Activated naive CD4-positive, alpha-beta T cell treated with anti-CD3 and anti-CD28 coated beads, Interleukin-2, amount 50 U/mL, for 16 hours (primary cell): ENCODE measurements at regions not wholly inside any gene's neighbourhood (a gene's known extent, or its start where the extent isn't known, plus 50 kb on each side); places are given as distances from the start of the nearest gene placed in this dataset.

Experiments
- DNase-seq: peaks from one replicate; pipeline ENCODE4 v3.0.0-alpha.2; 2020

DNA sequence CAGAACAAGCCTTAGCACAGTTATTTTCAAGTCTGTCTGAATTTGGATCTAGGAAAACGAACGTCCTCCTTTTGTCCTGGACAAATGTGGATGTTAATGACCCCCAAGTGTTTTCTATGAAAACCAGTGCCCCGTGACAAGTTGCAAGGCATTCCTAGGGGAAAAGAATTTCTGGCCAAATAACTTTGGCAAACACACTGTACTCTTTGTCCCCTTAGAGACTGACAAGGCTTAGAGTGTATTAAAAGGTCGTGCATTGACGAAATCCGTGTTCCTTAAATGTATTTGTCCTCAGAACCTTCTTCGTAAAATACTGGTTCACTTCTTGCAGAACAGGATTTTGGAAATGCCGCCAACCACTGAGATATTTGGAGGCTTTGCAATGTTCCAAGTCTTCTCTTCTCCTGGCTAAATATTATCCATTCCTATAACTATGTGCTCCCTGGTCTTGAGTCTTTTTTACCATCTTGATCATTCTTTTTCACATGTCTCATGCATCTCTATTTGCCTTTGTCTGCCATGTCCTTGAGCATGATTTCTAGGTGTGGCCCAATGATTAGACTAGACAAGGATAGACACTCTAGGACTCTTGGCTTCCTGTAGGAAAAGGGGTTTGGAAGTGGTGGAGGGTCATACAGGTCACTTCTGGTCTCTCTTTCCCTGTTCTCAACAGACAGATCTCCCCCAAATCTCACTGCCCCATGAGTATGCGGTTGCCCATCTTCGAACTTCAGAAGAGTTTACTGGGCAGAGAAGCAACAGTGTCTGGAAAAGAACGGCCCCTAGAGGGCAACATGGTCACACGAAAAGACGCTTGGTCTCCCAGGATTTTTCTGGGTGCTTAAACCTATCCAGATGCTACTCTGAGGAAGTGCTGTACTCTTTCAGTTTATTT is 117.5 kb downstream of the EDEM1 start:
- DNase-seq = peak; percentile 16

DNA sequence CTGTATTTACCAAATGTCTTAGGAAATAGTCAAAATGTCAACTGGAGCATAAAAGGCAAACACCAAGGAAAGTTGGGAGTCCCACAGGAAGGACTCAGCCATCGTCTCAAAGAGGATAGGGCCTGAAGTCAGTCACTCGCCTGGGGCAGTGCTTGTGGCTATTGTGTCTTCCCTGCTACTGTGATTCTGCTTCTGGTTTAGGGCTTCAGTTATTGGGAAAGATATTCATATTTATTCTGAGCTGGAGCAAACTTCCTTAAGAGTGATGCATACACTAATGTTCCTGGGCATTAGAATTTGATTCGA is 118.1 kb downstream of the EDEM1 start:
- no peak for DNase-seq

DNA sequence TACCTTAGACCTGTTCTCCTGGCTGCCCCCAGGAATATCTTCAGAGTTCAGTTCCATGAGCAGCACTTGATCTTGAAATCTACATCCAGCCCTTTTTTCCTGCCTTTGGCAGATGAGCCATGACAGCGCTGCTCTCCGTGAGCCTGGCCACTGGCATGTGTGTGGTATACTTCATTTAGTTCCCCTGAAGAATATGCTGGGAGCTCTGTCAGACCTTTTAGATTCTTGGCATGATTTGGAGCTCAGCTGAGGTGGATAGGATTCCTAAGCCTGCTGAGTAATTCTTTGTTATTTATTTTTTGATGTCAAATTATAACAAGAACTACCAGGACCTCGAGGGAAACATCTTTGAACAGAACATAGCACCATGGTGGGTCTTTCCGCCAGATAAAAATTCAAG is 121.7 kb downstream of the EDEM1 start:
- DNase-seq = no peak

DNA sequence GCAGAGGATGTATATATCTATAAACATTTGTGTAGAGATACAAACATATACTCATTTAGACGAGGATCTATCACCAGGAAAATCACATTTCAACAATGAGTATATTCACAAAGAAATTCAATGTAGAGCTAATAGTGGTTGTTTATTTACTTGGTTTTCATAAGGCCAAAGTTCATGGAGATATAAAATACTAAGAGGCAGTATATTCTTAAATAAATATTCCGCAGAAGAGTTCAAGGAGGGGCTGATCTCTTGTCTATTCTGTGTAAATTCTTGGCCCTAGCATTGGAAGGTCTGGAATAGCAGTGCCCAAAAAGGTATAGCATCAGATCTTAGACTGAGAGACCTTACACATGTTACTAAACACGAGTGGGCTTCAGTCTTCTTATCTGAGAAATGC is 122.1 kb downstream of the EDEM1 start:
- no peak for DNase-seq

DNA sequence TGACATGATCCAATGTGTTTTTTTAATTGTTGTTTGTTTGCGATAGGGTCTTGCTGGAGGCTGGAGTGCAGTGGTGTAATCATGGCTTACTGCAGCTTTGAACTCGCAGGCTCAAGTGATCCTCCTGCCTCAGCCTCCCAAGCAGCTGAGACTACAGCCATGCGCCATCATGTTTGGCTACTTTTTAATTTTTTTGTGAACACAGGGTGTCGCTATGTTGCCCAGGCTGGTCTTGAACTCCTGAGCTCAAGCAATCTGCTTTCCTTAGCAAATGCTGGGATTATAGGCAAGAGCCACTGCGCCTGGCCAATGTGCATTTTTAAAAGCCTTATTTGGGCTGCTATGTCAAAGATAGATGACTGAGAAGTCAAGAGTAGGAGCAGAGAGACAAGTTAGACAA is 123.0 kb downstream of the EDEM1 start:
- no peak for DNase-seq

DNA sequence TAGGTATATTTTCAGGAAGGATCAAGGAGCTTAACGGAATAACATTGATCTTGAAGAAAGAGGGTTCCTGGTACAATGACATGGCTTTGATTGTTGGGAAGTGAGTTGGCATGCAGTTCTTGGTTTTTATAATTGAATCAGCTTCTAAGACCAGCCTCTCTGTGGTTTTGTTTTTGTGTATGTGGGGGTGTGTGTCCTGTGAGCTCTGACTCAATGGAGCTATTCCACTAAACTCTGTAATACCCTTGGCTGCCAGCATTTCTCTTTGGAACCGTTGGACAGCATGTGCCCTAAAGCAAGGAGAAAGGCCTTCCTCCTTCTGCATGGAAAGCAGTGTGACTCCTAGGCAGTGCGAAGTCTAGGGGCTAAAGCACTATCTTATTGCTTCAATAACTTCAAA is 124.8 kb downstream of the EDEM1 start:
- DNase-seq = no peak

DNA sequence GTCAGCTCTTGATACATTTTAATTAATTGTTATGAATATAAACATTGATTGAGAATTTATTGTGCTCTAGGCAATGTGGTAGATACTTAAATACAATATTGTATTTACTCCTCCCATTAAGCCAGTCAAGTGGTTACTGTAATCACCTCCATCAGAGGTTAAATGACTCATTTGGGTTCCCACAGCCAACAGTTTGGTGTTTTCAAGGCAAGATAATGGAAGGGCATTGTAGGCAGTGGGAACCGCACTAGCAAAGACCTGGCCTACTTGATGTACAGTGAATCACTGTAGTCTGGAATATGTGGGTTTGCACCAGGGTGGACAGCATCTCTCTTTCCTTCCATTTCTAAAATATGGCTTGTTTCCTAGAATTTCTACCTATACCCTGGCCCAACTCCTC is 127.4 kb downstream of the EDEM1 start:
- DNase-seq = no peak

DNA sequence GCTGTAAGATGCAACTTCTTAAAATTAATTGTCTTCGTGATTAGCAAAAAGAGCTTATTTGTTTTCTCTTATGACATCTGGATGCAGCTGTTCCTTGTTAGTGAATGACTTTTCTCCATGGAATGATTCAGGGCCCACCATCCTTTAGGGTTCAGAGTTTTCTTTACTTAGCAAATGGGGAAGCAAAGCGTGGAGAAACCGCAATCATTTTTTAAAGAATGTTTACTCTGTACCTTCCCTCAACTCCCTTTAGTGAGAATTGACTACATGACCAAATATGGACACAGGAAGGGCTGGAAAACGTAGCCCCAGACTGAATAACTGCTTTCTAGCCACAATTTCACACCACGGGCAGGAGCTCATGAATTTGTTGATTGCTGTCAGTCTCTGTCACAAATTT is 130.1 kb downstream of the EDEM1 start:
- DNase-seq = no peak

DNA sequence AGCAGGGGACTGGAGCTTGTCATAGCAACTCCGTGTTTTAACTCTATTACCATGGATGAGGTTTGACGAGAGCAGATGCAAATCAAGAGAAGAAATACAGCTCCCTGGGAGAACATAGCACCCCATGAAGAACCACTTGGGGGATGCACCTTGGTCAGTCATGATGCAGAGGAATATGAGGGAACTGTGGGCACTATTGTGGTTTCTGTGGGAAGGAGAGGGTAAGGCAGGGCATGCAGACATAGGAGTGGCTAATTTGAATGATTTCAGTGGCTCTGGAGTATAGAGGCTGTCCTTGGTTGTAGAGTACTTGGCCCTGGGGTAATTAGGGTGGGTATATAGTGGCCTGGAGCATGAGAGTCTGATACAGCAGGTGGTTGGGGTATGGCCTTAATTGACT is 131.9 kb downstream of the EDEM1 start:
- no peak for DNase-seq

DNA sequence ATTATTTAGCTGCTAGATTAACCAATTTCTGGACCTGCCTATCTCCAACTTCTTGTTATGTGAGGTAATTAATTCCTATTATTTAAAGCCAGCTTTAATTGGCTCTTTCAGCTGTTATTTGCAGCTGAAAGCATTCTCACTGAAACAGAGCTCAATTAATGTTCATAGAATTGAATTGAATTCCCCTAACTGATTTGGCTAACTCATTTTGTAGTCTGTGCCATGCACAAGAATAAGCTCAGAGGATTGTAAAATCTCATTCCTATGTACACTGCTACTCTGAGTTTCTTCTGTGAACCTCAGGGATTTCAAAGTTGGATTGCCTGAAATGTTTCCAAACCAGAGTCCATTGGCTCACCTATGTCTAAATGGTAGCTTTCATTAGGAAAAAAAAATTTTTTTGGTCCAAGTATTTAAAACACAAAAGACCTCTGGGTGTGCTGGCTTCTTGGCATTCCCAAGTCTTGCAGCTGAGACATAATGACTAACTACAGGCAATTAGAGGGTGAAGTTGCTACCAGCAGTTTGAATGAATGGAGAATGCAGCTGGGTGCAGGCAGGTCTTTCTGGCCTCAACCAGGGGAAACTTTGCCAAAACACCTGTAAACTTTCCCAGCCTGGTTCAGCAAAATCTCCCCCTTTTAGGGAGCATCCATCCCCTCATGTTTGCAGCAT is 134.3 kb downstream of the EDEM1 start:
- no peak for DNase-seq

DNA sequence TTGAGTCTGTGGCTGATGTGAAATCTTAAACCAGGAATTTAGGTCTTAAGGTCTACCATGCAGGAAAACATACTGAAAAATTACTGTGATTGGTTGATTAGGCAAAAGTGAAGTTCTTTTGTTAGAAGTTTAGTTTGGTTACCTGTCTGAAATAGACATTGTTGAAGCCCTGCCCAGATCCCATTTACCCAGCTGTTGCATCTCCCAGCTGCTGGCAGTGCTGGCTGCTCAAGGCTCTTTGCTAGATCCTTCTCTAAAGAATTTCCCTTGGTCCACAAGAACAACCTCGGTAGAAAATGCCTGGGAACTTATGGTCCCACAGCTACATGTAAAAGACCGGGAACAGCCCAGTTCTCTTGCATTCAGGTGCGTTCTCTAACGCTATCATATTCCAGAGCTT is 137.3 kb downstream of the EDEM1 start:
- DNase-seq = no peak

DNA sequence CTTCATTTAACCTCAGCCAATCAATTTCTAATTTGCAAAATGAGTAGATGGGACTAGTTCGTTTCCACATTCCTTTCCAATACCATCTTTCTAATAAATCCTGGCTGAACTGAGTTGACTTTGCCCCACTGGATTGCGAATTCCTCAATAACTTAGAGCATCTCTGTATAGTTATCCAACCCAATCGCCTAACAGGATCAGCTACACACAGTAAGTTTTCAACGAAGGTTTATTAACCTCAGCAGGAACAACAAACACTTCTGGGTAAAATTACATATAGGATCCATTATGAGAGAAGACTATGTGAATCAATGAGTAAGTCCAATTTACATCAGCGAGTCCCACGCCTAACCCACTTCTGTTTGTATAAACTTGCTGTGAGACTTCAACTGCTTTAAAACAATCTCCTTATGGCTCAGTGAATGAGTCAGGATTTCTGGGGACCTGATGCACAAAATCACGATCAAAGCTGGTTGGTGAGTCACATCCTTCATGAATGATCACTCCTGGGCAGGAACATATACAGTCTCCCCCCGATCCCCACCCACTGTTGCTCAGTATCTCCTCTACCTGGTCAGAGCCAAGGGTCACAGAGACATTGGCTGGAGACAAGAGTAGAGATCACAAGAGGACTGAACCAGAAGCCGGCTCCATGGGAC is 142.8 kb downstream of the EDEM1 start:
- DNase-seq = no peak

DNA sequence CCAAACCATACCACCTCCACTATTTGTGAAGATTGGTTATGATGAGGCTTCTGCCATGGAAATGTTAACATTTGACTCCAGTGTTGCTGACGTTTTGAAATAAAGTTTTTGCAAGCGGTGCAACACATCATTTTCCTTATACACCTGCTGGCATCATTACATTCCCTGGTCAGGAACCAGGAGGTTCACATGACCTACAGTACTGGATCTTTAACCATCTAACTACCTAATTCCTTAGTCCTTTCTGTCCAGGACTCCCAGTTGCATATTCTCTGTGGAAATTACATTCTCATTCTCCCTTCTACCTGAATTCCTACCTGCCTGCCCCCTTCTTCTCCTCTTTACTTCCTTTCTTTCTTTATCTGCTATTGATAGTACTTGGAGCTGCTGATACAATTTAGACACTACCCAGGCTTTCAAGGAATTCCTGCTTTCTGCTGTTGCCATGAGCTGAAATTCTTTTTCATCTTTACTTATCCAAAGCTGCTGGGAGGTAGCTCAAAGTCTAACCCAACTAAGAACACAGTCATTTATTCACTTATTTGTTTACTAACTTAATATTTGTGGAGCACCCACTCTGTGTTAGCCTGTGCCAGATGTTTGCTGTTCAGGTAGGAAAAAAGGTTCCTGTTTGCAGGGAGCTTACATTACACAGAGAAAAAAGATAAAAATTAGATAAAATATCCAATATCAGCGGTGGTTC is 144.2 kb downstream of the EDEM1 start:
- DNase-seq = no peak

DNA sequence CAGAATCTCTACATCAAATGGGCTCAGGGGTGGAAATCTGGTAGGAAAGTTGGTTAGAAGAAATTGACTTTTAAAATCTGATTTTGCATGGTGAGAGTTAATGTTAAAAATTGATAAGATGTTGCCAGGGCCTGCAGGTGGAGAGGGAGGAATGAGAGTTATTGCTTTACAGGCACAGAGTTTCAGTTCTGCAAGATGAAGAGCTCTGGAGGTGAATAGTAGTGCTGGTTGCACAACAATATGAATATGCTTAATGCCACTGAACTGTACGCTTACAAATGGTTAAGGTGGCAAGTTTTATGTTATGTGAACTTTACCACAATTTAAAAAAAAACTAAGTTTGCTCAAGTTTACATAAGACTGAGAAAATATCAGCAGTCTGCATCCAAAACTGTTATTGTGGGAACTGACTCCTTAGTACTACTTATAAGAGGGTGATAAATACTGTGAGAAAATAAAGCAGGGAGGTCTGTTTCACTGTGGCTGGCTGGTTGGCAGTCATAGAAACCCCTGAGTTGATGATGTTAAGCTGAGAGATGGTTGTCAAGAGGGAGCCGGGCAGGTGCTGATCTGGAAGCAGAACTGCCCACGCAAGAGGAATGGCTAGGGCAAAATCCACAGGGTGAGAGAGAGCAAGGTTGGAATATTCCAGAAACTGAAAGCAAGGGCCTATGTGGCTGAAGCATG is 144.9 kb downstream of the EDEM1 start:
- DNase-seq = no peak

DNA sequence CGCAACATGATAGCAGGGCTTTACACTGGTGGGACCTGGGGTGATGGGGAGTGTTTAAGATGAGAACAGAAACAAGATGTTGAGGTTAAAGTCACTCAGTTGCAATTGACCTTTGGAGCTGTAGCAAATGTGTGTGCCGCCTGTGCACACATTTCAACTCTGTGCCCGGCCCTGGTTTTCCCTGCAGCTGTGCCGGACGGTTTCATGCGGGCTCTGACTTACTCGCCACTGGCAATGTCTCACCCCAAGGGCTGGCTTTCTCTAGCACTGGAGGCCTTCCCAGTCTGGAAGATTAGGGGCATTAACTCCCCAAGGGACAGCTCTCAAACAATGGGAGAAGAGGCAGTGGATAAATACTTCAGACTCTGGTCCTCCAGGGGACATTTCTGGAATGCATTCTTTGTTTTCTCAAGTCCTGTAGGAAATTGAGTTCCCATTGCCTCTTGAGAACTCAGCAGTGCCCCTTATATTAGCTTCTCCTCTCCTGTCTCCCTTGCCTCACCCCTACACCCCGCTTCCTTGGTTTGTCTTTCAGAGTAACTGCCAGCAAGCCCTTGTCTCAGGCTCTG is 152.5 kb downstream of the EDEM1 start:
- DNase-seq = no peak

DNA sequence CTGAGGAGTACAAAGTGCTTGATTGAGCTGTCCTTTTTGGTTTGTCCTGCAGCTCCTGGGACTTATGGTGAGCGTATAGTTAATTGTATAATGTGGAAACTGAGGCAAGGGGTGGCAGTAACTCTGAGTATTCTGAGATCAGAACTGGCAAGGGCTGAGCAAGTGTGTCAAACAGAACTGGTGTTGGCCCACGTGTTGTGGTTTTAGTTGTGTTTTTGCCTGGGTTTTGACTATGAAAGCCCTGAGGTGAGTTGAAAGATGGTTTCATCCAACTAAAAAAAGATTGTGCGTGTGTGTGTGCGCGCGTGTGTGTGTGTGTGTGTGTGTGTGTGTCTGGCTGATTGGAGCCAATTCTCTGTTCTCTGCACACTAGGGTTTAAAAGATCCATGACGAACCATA is 154.1 kb downstream of the EDEM1 start:
- DNase-seq = no peak

DNA sequence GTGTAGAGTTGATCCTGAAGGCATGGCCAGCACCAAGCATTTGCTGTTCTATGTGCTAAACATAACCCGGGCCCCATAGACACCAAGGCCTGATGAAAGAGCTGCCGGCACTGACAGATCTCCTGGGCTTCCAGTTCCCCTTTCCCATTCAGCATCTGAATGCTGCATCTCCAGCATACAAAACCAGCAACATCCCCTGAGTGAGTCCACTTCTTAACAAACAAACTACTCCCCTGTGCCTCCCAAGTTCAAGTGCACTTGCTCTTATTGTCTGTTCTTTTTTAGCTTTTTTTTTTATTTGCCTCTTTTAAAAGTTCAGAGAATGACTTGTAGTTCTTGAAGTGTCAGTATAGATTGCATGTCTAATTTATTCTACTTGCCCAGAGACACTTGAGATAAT is 156.0 kb downstream of the EDEM1 start:
- no peak for DNase-seq

DNA sequence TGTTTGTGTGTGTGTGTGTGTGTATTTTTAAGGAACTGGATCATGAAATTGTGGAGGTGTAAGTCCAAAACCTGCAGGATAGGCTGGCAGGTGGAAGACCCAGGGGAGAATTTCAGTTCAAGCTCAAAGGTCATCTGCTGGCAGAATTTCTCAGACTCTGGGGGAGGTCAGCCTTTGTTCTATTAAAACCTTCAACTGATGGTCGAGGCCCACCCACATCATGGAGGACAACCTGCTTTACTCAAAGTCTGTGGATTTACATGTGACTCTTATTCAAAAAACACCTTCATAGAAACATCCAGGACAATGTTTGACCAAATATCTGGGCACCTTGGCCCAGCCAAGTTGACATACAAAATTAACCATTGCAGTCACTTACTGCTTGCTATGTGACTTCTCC is 157.2 kb downstream of the EDEM1 start:
- DNase-seq = no peak

DNA sequence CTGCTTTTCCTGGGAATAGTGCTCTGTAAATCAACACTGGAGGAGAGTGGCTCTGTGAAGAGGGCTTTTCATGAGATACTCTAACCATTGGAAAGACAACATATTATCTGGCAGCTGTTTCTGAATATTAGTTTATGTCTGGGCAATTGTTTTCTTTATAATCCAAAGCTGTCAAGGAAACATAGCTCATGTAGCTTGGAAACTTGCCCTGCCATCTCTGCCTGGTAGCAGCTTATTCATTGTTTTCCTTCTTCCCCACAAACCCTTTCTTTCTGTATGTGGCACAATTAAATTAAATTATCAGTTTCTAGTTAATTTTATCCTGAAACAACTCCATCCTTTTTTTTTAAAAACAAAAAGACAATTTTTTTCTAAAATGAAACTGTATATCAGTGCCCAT is 160.0 kb downstream of the EDEM1 start:
- DNase-seq = no peak

DNA sequence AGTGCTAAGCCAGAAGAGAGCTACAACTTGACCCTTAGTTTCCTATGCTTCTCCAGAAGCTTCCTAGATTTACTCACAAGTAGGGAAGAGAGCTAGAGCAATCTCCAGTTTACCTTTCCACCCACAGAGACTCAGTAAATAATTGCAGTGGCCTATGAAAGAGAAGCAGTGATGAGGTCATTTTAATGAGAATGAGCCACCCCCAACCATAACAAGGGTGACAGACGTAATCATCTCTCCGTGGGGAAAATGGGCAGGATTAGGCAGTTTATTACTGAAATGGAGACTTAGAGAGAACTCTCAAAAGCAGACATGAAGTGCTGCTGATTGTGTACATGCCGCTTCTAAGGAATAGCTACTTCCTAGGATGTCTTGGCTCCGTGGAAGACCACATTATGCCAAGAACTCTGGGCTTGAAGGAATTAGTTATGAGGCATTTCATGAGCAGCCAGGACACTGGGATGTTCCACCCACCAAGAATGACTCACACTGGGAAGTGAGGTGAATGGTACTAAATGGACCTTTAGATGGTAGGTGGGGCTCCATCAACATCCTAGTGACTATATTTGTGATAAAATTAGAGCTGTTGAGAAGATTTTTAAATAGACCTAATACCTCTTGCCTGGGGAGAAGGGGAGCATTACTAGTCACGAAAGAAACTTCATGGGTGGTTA is 160.9 kb downstream of the EDEM1 start:
- no peak for DNase-seq

DNA sequence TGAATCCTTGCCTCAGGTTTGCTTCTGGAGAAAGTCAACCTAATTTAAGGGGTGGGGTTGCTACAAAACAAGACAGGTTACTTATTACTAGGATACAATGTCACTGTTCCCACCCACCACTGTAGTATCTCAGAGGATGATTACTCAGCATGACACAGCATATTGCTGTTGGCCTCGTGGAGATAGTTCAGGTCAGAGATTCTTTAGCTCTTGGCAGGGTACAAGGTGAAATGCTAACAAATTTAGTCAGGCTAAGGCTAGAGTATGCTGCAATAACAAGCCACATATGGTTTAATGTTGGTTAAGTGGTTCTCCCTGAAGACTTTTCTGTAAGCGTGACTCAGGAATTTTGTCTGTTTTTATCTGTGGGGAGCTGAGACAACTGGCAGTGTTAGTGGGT is 161.8 kb downstream of the EDEM1 start:
- DNase-seq = no peak

DNA sequence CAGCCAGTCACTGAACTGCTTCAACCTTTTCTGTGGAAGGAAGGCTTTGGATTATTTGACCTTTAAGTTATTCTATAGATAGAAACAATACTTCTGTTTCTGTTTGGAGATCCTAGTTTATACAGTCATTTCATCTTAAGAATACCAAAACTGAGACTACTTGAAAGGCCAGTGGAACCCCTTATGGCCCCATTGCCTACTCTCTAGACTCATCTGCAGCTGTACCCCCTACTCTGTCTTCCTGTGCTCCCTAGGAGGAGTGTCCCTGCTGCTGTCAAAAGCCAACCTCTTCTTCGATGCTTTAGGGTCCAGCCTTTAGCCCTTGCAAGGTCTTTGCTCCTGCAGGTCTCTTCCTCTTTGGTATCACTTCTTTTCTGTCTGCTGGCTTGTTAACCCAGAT is 169.6 kb downstream of the EDEM1 start:
- no peak for DNase-seq
